ENCODE measurements at regions not wholly inside any gene's neighbourhood (a gene's known extent, or its start where the extent isn't known, plus 50 kb on each side); places are given as distances from the start of the nearest gene placed in this dataset.

DNA sequence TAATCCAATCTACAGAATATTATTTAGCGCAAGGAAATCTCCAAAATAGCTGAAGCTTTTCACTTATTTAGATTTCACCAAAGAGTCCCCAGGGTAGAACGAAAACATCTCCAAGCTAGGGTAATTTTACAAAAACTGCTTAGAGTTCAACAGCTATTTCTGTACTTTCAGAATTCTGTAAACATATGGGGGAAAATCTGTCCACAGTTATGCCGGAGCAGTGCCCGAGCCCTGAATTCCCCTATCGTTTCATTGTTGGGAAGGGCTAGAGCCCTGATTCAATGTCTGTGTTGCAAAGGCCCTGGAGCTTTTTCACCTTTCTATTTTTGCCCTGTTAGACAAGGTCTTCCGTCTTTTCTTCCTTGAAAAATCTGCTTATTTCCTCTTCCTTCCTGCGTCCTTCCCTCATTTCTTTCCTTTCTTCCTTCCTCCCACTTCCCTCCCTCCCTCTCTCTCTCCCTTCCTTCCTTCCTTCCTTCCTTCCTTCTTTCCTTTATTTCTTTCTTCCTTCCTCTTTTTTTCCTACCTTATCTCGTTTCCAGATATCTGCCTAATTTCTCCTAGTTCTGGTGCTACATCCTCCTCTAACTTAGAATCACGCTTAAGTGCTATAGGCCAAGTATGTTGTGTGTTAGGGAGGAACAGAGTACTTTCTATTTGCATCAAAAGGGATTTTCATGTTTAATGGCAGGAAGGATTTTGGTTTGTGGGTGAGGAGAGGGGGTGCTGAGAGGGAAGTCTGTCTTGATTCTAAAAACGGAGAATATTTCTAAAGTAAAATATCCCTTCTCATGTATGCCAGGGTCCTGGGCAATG is 122.5 kb upstream of the BMP2 start:
- TF ChIP-seq, protein P1, sequence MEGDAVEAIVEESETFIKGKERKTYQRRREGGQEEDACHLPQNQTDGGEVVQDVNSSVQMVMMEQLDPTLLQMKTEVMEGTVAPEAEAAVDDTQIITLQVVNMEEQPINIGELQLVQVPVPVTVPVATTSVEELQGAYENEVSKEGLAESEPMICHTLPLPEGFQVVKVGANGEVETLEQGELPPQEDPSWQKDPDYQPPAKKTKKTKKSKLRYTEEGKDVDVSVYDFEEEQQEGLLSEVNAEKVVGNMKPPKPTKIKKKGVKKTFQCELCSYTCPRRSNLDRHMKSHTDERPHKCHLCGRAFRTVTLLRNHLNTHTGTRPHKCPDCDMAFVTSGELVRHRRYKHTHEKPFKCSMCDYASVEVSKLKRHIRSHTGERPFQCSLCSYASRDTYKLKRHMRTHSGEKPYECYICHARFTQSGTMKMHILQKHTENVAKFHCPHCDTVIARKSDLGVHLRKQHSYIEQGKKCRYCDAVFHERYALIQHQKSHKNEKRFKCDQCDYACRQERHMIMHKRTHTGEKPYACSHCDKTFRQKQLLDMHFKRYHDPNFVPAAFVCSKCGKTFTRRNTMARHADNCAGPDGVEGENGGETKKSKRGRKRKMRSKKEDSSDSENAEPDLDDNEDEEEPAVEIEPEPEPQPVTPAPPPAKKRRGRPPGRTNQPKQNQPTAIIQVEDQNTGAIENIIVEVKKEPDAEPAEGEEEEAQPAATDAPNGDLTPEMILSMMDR (IDR thresholded peaks at IDR 0.05) = no peak
- TF ChIP-seq EP300 (IDR thresholded peaks at IDR 0.05) = no peak

All from suprapubic skin (tissue), 3 donors.